Limb (tissue), 2 donors: ENCODE measurements at regions not wholly inside any gene's neighbourhood (a gene's known extent, or its start where the extent isn't known, plus 50 kb on each side); places are given as distances from the start of the nearest gene placed in this dataset.
"Not testable (repeated sequence)": the region's sequence is repeated elsewhere in the genome, so short reads cannot be mapped to it uniquely, and the experiment has no call there.

Experiments used
- DNase-seq, 2 donors: peaks; one replicate each; pipeline ENCODE4 v3.0.0-alpha.2; 2016; ENCODE audit errors: extremely low spot score in 2 of 2

DNA sequence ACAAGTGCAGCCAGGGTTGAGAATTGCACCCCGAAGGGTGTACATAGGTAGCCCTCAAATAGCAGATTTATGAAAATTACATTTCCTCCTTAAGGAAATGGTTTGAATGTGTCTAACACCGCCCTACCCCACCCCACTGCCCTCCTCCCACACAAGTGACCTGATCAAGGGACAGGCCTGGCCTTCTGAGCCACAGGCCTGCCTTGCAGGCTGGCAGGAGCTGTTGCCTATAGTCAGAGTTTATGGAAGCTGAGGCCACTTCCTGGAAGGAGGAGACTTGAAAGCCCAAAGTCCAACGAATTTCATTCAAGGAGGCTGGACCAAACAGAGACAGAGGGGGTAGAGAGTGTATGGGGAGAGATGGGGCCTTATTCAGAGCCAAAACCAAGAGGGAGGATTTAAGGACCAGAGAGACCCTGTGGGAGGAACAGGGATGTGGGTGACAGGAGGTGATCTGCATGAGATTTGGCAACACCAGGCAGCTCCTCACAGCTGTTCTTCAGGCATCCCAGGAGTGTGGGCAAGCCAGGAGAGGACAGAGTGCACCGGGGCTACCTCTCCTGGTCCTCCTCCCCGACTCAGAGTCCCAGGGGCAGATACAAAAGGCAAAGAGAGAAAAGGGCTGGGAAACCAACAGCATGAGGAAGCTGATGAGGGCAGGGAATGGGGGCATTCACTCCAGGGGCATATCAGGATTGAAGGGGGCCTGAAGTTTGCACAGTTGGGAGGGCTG lies 100.4 kb upstream of the HES1 start:
- no peak for DNase-seq

GRCh38 chr3:194036842-194037241 lies 99.1 kb upstream of the HES1 start:
- no peak for DNase-seq

- not testable (repeated sequence) for DNase-seq
Observed at GRCh38 chr3:194038346-194038745, 97.6 kb upstream of the HES1 start.

GRCh38 chr3:194038960-194039359 lies 97.0 kb upstream of the HES1 start:
- no peak for DNase-seq

DNA sequence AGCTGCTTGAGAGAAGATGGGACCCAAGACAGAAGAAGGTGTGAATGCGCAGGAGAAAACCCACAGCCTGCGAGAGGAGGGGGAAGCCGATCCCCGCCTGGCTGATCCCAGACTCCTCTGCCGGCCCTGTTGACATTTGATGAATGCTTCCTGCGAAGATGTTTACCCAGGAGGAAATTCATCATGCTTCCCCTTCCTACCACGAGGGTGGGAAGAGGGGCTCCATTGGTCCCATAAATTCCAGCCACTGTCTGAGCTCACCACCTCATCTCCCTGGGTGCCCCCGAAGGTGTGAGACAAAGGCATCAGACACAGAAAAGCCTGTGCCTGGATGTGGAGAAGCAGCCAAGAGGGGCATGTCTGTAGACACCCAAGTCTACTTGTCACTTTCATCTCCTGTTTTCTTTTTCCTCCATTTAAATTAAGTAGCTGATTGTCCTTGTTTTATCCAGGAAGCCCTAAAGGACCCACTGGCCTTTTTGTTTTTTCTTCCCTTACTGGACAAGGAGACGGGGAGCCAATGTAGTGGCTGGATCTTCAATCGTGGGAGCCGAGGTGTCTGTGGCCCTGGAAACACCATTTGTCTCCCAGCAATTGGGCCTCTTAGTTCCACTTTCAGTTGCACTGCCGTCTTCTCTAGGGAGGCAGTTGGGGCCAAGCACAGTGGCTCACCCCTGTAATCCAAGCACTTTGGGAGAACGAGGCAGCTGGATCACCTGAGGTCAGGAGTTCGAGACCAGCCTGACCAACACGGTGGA lies 95.3 kb upstream of the HES1 start:
- no peak for DNase-seq

GRCh38 chr3:194042927-194043326 lies 93.0 kb upstream of the HES1 start:
- DNase-seq, result no peak

GRCh38 chr3:194043516-194043915 lies 92.4 kb upstream of the HES1 start:
- no peak for DNase-seq

DNA sequence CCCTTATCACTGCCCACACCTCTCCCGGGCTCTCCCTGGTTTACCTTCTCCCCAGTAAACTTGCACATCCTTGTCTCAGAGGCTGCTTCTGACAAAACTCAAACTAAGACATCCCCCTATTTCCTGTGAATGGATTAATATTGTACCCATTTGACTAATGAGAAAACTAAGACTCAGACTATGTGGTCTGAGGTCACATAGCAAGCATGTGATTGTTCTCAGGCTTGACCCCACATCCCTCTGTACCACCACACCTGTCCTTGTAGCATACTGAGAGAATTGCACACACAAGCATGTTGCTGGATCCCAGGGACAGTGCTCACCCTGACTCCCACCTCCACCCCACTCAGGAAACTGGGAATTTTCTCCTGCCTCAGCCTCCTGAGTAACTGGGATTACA lies 90.7 kb upstream of the HES1 start:
- DNase-seq, result no peak

- no peak for DNase-seq
Observed at GRCh38 chr3:194045919-194046318, 90.0 kb upstream of the HES1 start.

- DNase-seq, result no peak
Observed at GRCh38 chr3:194046531-194046930, 89.4 kb upstream of the HES1 start.

GRCh38 chr3:194046995-194047645 lies 88.8 kb upstream of the HES1 start:
- DNase-seq, result peak; percentile 62 to 78

- DNase-seq, result no peak
Observed at GRCh38 chr3:194049394-194049793, 86.6 kb upstream of the HES1 start.

GRCh38 chr3:194050782-194051320 lies 85.1 kb upstream of the HES1 start:
- DNase-seq, result no peak

DNA sequence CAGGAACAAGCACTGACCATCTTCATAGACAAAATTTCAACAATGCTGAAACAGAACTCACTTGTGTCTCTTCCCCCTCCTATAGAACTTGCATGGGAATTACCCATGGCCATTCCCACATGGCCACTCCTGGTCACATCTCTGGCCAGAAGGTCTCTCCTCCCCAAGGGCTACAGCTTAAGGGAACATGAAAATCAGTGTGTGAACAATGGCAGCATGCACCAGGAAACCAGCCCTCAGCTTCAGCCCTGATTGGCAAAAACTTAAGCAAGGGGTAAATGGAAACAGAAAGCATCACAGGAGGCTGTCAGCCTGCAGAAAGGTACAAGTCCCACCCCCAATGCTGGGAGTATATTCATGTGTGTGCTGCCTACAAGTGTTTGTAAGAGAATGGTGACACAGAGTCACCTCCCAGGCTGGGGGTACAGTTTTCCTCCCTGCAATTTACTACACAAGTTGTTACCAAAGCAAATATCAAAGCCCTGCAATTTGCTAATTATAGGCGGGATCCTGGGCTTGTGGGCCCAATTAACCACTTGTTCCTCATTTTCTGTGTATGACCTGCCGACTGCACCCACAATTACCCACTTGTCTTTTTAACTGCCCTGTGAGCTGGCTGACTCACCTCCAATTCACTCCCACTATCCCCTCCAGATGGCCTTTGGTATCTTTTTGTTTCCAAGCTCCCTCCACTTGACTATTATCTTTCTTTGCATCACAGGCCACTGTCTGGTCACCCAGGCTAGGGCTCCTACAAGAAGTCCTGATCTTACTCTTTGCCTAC lies 84.4 kb upstream of the HES1 start:
- no peak for DNase-seq

- no peak for DNase-seq
Observed at GRCh38 chr3:194053136-194053535, 82.8 kb upstream of the HES1 start.

GRCh38 chr3:194054016-194054415 lies 81.9 kb upstream of the HES1 start:
- DNase-seq, result no peak

DNA sequence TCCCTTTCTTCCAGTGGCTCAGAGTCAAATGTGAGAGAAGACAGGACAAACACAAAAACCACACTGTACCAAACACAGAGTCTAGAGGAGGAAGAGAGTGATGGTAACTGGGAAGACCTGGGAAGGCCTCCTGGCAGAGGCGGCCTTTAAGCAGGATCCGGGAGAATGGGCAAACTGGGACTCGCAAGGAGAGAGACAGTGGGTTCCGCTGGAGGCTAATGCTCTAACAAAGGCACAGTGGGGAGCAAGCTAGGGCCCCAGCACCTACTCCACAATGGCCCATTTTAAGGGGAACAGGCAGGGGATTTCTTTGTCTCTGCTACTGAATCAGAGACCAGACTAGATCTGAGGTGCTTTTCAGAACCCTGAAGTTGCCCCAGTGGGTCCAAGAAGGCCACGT lies 81.4 kb upstream of the HES1 start:
- no peak for DNase-seq

GRCh38 chr3:194054961-194055360 lies 81.0 kb upstream of the HES1 start:
- DNase-seq, result no peak

DNA sequence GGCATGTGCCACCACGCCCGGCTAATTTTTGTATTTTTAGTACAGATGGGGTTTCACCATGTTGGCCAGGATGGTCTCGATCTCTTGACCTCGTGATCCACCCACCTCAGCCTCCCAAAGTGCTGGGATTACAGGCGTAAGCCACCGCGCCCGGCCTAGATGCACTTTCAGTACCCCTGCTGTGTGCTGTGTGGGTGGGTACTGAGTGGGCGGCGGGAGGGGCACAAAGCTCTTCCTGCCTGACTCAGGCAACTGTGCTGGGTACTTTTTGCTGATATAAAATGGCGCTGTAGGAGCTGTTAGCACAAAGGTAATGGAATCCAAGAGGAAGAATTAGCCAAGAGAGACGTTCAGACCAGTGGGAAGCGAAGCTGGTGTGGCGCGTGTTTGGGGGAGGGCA lies 79.6 kb upstream of the HES1 start:
- DNase-seq, result not testable (repeated sequence)

DNA sequence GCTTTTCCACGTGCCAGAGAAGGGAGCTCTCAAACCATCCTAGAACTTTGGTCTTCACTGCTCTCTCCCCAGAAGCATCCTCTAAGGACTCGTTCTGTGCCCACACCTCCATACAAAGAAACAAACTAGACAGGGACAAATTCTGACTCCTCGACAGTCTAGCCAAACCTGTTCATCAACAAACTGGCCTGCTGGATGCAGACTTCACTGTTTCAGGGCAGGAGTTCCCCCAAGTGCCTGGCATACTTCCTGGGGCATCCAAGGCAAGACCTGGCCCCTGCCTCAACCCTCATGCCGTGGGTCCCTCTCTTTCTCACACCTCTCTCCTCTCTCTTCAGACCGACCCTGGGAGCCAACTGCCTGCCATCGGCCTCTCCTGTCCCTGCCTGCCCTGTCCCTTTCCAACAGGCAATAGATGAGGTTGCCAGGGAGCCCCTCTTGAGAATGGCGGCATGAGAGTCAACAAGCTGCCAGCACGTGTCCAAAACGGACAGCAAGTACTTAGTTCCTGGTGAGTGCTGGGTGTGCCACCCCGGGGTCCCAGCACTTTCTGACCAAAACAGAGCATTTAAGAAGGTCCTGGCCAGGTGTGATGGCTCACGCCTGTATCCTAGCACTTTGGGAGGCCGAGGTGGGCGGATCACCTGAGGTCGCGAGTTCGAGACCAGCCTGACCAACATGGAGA lies 79.1 kb upstream of the HES1 start:
- DNase-seq, result no peak
